Gastrocnemius medialis (tissue), 4 donors: ENCODE measurements at regions not wholly inside any gene's neighbourhood (a gene's known extent, or its start where the extent isn't known, plus 50 kb on each side); places are given as distances from the start of the nearest gene placed in this dataset.

Experiments used
- POLR2A ChIP-seq, 2 donors: fragments of 450-650 bp; IDR thresholded peaks; one replicate each; pipeline ENCODE4 v1.6.1; 2017; ENCODE audit warnings: antibody characterized with exemption in 2 of 2, mild to moderate bottlenecking in 2 of 2, moderate library complexity in 2 of 2
- TF ChIP-seq, protein P1 (sequence below), 5 experiments: fragments of 450-650 bp in 3 of 5; fragments of 200-600 bp in 2 of 5; sonication (generic) in 2 of 5; IDR thresholded peaks in 4 of 5; conservative IDR thresholded peaks in 1 of 5; 1 replicate in 4 of 5; 2 replicates in 1 of 5; pipeline ENCODE4 v1.5.1; 2016 to 2019; ENCODE audit warnings: antibody characterized with exemption in 5 of 5, mild to moderate bottlenecking in 3 of 5, moderate library complexity in 3 of 5

DNA sequence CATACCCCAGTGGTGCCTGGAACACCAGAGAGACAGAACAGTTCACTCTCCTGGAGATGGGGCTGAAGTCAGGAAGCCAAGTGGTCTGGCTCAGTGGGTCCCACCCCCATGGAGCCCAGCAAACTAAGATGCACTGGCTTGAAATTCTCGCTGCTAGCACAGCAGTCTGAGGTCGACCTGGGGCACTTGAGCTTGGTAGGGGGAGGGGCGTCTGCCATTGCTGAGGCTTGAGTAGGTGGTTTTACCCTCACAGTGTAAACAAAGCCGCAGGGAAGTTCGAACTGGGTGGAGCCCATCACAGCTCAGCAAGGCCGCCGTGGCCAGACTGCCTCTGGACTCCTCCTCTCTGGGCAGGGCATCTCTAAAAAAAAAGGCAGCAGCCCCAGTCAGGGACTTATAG lies 272.0 kb downstream of the KLF13 start:
- TF ChIP-seq, protein P1, sequence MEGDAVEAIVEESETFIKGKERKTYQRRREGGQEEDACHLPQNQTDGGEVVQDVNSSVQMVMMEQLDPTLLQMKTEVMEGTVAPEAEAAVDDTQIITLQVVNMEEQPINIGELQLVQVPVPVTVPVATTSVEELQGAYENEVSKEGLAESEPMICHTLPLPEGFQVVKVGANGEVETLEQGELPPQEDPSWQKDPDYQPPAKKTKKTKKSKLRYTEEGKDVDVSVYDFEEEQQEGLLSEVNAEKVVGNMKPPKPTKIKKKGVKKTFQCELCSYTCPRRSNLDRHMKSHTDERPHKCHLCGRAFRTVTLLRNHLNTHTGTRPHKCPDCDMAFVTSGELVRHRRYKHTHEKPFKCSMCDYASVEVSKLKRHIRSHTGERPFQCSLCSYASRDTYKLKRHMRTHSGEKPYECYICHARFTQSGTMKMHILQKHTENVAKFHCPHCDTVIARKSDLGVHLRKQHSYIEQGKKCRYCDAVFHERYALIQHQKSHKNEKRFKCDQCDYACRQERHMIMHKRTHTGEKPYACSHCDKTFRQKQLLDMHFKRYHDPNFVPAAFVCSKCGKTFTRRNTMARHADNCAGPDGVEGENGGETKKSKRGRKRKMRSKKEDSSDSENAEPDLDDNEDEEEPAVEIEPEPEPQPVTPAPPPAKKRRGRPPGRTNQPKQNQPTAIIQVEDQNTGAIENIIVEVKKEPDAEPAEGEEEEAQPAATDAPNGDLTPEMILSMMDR (IDR thresholded peaks at IDR 0.05 in 4 of 5, conservative IDR thresholded peaks at IDR 0.05 in 1 of 5): no peak
- no peak for TF ChIP-seq POLR2A (IDR thresholded peaks at IDR 0.05)
